HEK293 (cell line): ENCODE measurements at regions not wholly inside any gene's neighbourhood (a gene's known extent, or its start where the extent isn't known, plus 50 kb on each side); places are given as distances from the start of the nearest gene placed in this dataset.

ENCODE experiments used
- CTCF ChIA-PET: fragments of 350-600 bp; formaldehyde crosslinking; extraction: SDS; loops from one replicate; lab custom pipeline; 2021; ENCODE audit warnings: antibody characterized with exemption; lab: Yijun Ruan, JAX
- POLR2A ChIA-PET: fragments of 300-600 bp; formaldehyde crosslinking; extraction: SDS; loops from one replicate; lab custom pipeline; 2020; ENCODE audit warnings: antibody characterized with exemption, inconsistent platforms; lab: Yijun Ruan, JAX
- H3K27ac ChIP-seq: fragments of 200-500 bp; sonication (Bioruptor generic); 2 replicates; pipeline ENCODE4 v1.5.1; 2014; ENCODE audit warnings: low read depth, low read length, control low read depth, inconsistent platforms; ENCODE audit errors: extremely low read depth
- H3K36me3 ChIP-seq, 2 experiments: fragments of 200-500 bp in 1 of 2; sonication (Bioruptor generic) in 1 of 2; 1 replicate in 1 of 2; 2 replicates in 1 of 2; pipeline ENCODE4 v1.5.1; 2014 to 2017; ENCODE audit warnings: inconsistent platforms in 2 of 2, low read length in 2 of 2; ENCODE audit not compliant: control insufficient read depth in 2 of 2, insufficient read depth in 1 of 2
- H3K4me1 ChIP-seq: fragments of 200-500 bp; sonication (Bioruptor generic); 2 replicates; pipeline ENCODE4 v1.5.1; 2014; ENCODE audit warnings: mild to moderate bottlenecking, low read length, inconsistent platforms; ENCODE audit not compliant: control insufficient read depth, insufficient read depth
- H3K4me3 ChIP-seq: 2 replicates; pipeline ENCODE4 v1.5.1; 2011; ENCODE audit warnings: low read depth, mild to moderate bottlenecking, control low read depth, low read length, moderate library complexity
- H3K9me3 ChIP-seq: fragments of 200-500 bp; sonication (Bioruptor generic); 2 replicates; pipeline ENCODE4 v1.5.1; 2014; ENCODE audit warnings: low read depth, low read length, inconsistent platforms; ENCODE audit not compliant: control insufficient read depth, insufficient read depth
- ATF2 ChIP-seq: fragments of 450-650 bp; formaldehyde crosslinking; IDR thresholded peaks from 2 replicates; pipeline ENCODE4 v1.5.1; 2016; ENCODE audit warnings: missing biosample characterization, missing genetic modification characterization, low read depth
- FEZF1 ChIP-seq: fragments of 450-650 bp; formaldehyde crosslinking; IDR thresholded peaks from 2 replicates; pipeline ENCODE4 v1.5.1; 2016; ENCODE audit warnings: missing biosample characterization, missing genetic modification characterization
- GLI2 ChIP-seq: fragments of 450-650 bp; formaldehyde crosslinking; IDR thresholded peaks from 2 replicates; pipeline ENCODE4; 2017; ENCODE audit warnings: missing biosample characterization, missing genetic modification characterization, low read depth, borderline replicate concordance
- KLF1 ChIP-seq: fragments of 450-650 bp; formaldehyde crosslinking; IDR thresholded peaks from 2 replicates; pipeline ENCODE4 v1.5.1; 2016; ENCODE audit warnings: missing biosample characterization, missing genetic modification characterization
- PATZ1 ChIP-seq: fragments of 450-650 bp; formaldehyde crosslinking; IDR thresholded peaks from 2 replicates; pipeline ENCODE4 v1.5.1; 2016; ENCODE audit warnings: missing biosample characterization, missing genetic modification characterization
- SALL2 ChIP-seq: fragments of 450-650 bp; formaldehyde crosslinking; IDR thresholded peaks from 2 replicates; pipeline ENCODE4 v1.5.0; 2017; ENCODE audit warnings: missing biosample characterization, mild to moderate bottlenecking, missing genetic modification characterization, borderline replicate concordance
- SCRT2 ChIP-seq: fragments of 450-650 bp; formaldehyde crosslinking; IDR thresholded peaks from 2 replicates; pipeline ENCODE4 v1.5.1; 2016; ENCODE audit warnings: missing biosample characterization, missing genetic modification characterization
- SETDB1 ChIP-seq: IDR thresholded peaks from one replicate; pipeline ENCODE4 v1.6.1; 2017; ENCODE audit warnings: mild to moderate bottlenecking, low read length, moderate library complexity, mixed read lengths; ENCODE audit not compliant: insufficient read length
- ZBTB10 ChIP-seq: fragments of 450-650 bp; formaldehyde crosslinking; IDR thresholded peaks from 2 replicates; pipeline ENCODE4 v1.5.1; 2016; ENCODE audit warnings: missing biosample characterization, missing genetic modification characterization
- ZBTB11 ChIP-seq: fragments of 450-650 bp; formaldehyde crosslinking; conservative IDR thresholded peaks from 2 replicates; pipeline ENCODE4 v1.5.1; 2016; ENCODE audit warnings: low read depth, missing biosample characterization, missing genetic modification characterization
- ZBTB7A ChIP-seq: fragments of 450-650 bp; formaldehyde crosslinking; IDR thresholded peaks from 2 replicates; pipeline ENCODE4 v1.5.1; 2016; ENCODE audit warnings: low read depth, missing biosample characterization, missing genetic modification characterization
- ZNF24 ChIP-seq: fragments of 450-650 bp; formaldehyde crosslinking; IDR thresholded peaks from 2 replicates; pipeline ENCODE4 v1.5.1; 2016; ENCODE audit warnings: missing biosample characterization, missing genetic modification characterization
- ZNF302 ChIP-seq: fragments of 450-650 bp; formaldehyde crosslinking; IDR thresholded peaks from 2 replicates; pipeline ENCODE4 v1.5.1; 2016; ENCODE audit warnings: missing biosample characterization, missing genetic modification characterization, low read depth
- ZNF335 ChIP-seq: fragments of 450-650 bp; formaldehyde crosslinking; conservative IDR thresholded peaks from 2 replicates; pipeline ENCODE4 v1.5.1; 2016; ENCODE audit warnings: missing biosample characterization, missing genetic modification characterization
- ZNF530 ChIP-seq: fragments of 450-650 bp; formaldehyde crosslinking; IDR thresholded peaks from 2 replicates; pipeline ENCODE4 v1.5.1; 2016; ENCODE audit warnings: low read depth, missing biosample characterization, missing genetic modification characterization
- ZNF837 ChIP-seq: fragments of 450-650 bp; formaldehyde crosslinking; IDR thresholded peaks from 2 replicates; pipeline ENCODE4 v1.5.1; 2016; ENCODE audit warnings: missing biosample characterization, missing genetic modification characterization
- ZSCAN16 ChIP-seq: fragments of 450-650 bp; formaldehyde crosslinking; IDR thresholded peaks from 2 replicates; pipeline ENCODE4 v1.5.1; 2016; ENCODE audit warnings: missing biosample characterization, missing genetic modification characterization
- TF ChIP-seq, protein P1 (sequence below): fragments of 450-650 bp; formaldehyde crosslinking; IDR thresholded peaks from 2 replicates; pipeline ENCODE4 v1.5.1; 2016; ENCODE audit warnings: missing biosample characterization, missing genetic modification characterization
- TF ChIP-seq, protein P2 (sequence below): fragments of 450-650 bp; formaldehyde crosslinking; IDR thresholded peaks from 2 replicates; pipeline ENCODE4 v1.5.1; 2016; ENCODE audit warnings: missing biosample characterization, missing genetic modification characterization

DNA sequence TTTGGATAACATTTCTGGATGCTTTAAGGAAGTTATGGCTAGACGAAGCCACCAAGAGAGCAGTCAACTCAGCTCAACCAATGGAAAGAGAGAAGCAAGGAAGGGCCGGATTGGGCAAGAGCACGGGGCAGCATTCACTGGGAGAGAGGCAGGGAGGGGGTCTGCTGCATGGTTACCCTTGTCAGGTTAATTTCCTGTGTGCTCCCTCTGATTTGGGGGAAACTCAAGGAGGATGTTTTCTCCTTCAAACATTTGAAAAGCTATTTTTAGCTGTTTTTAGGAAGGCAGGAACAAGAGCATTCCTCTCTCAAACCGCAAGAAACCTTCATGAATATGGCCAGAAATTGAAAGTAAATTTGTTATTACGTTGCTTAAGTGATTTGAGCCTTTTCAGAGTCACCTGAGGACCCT lies 118.5 kb upstream of the ZFHX3 start:
- H3K4me3 ChIP-seq = no peak overlapping the region
- ChIA-PET POLR2A (no interaction called here), CTCF (interaction anchor here (0.5 to 0.8 kb wide), 3 partner anchors 120 to 606 kb away, joined by 3 to 5 read pairs (median 3); no protein-coding TSS in a partner anchor)
- peaks cover 11% of the 10 kb centered on the region for H3K4me1 ChIP-seq
- TF ChIP-seq ZBTB10 (tag by site-specific recombination) (no peak), FEZF1 (peak; percentile 78), SCRT2 (tag by site-specific recombination) (no peak), ZNF335 (tag by site-specific recombination) (0 out of 2 replicates have a peak, but pooled peaks have one; percentile 35), ZNF530 (tag by site-specific recombination) (no peak)
- H3K27ac ChIP-seq = no peak overlapping the region
- no peaks in the 10 kb centered on the region for H3K36me3 ChIP-seq
- no peaks in the 10 kb centered on the region for H3K9me3 ChIP-seq

GRCh38 chr16:73163238-73163815 lies 115.4 kb upstream of the ZFHX3 start:
- Histone ChIP-seq H3K36me3 (no peaks in the 10 kb centered on the region), H3K4me3 (no peak overlapping the region), H3K27ac (no peak overlapping the region), H3K9me3 (no peaks in the 10 kb centered on the region), H3K4me1 (peaks cover 11% of the 10 kb centered on the region)
- ChIA-PET POLR2A (no interaction called here), CTCF (interaction anchor here (0.5 kb wide), 1 partner anchor 876 kb away, joined by 3 read pairs; no protein-coding TSS in a partner anchor)
- TF ChIP-seq ZNF302 (tag by site-specific recombination) (no peak), ATF2 (tag by site-specific recombination) (no peak), PATZ1 (tag by site-specific recombination) (no peak), ZNF24 (tag by site-specific recombination) (no peak), SALL2 (no peak), ZSCAN16 (tag by site-specific recombination) (no peak), SETDB1 (no peak), ZBTB7A (tag by site-specific recombination) (no peak), GLI2 (tag by site-specific recombination) (no peak), KLF1 (tag by site-specific recombination) (no peak), ZBTB11 (tag by site-specific recombination) (no peak), ZNF837 (tag by site-specific recombination) (no peak)
- TF ChIP-seq, protein P1, sequence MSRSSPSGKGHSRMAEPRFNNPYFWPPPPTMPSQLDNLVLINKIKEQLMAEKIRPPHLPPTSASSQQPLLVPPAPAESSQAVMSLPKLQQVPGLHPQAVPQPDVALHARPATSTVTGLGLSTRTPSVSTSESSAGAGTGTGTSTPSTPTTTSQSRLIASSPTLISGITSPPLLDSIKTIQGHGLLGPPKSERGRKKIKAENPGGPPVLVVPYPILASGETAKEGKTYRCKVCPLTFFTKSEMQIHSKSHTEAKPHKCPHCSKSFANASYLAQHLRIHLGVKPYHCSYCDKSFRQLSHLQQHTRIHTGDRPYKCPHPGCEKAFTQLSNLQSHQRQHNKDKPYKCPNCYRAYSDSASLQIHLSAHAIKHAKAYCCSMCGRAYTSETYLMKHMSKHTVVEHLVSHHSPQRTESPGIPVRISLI (tag by site-specific recombination) = no peak
- TF ChIP-seq, protein P2, sequence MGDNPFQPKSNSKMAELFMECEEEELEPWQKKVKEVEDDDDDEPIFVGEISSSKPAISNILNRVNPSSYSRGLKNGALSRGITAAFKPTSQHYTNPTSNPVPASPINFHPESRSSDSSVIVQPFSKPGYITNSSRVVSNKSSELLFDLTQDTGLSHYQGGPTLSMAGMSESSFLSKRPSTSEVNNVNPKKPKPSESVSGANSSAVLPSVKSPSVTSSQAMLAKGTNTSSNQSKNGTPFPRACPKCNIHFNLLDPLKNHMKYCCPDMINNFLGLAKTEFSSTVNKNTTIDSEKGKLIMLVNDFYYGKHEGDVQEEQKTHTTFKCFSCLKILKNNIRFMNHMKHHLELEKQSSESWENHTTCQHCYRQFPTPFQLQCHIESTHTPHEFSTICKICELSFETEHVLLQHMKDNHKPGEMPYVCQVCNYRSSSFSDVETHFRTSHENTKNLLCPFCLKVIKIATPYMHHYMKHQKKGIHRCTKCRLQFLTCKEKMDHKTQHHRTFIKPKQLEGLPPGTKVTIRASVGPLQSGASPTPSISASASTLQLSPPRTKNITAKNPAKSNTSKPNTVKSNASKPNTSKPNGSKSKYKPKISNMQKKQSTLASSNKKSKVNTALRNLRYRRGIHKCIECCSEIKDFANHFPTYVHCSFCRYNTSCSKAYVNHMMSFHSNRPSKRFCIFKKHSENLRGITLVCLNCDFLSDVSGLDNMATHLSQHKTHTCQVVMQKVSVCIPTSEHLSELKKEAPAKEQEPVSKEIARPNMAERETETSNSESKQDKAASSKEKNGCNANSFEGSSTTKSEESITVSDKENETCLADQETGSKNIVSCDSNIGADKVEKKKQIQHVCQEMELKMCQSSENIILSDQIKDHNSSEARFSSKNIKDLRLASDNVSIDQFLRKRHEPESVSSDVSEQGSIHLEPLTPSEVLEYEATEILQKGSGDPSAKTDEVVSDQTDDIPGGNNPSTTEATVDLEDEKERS (tag by site-specific recombination) = no peak
